GM12878 (cell line): ENCODE measurements at regions not wholly inside any gene's neighbourhood (a gene's known extent, or its start where the extent isn't known, plus 50 kb on each side); places are given as distances from the start of the nearest gene placed in this dataset.

Experiments used
- ATAC-seq: fragments of 200-7000 bp; cut with Tn5 transposase; 3 replicates; pipeline ENCODE4 v1.9.1; 2020; ENCODE audit warnings: mild to moderate bottlenecking, moderate library complexity
- BruUV-seq: library from RNA; stranded (reverse); fragments of 400-500 nt; replicated peaks from 2 replicates; lab custom pipeline; 2021; lab: Mats Ljungman, UMichigan
- CTCF ChIA-PET: fragments of 300-600 bp; sonication (Branson Sonifier 250); formaldehyde crosslinking; extraction: SDS; loops from one replicate; lab custom pipeline; 2021; ENCODE audit warnings: inconsistent platforms; lab: Yijun Ruan, JAX
- POLR2A ChIA-PET: fragments of 350-600 bp; formaldehyde crosslinking; extraction: SDS; loops from one replicate; lab custom pipeline; 2021; ENCODE audit warnings: inconsistent platforms; lab: Charles Lee
- RAD21 ChIA-PET: fragments of 300-600 bp; sonication (Branson Sonifier 250); formaldehyde crosslinking; loops from one replicate; lab custom pipeline; 2023; ENCODE audit warnings: antibody characterized with exemption; ENCODE audit not compliant: unreplicated experiment; lab: Charles Lee
- SMC1A ChIA-PET: fragments of 300-600 bp; sonication (Branson Sonifier 250); formaldehyde crosslinking; loops from one replicate; lab custom pipeline; 2023; ENCODE audit not compliant: unreplicated experiment, uncharacterized antibody; lab: Charles Lee
- DNase-seq: peaks from one replicate; pipeline ENCODE4 v3.0.0-alpha.2; 2011; ENCODE audit warnings: low read depth, low spot score
- FAIRE-seq: peaks from 3 replicates; lab custom pipeline; 2011; peaks lifted over from hg19 to GRCh38; lab: Jason Lieb, UNC
- H2AFZ ChIP-seq: 2 replicates; pipeline ENCODE4 v1.6.0; 2011; ENCODE audit warnings: low read depth, low read length, control low read depth; ENCODE audit not compliant: control insufficient read depth
- H3K27ac ChIP-seq: 2 replicates; pipeline ENCODE4 v1.5.1; 2011; ENCODE audit warnings: control low read depth; ENCODE audit not compliant: control insufficient read depth, insufficient read depth
- H3K27me3 ChIP-seq, 2 experiments: replicated peaks in 1 of 2; 2 replicates each; pipeline versions ENCODE4 v1.6.0 to v1.6.1; 2011; ENCODE audit warnings: low read length in 1 of 2; ENCODE audit not compliant: control insufficient read depth in 2 of 2, insufficient read depth in 2 of 2
- H3K36me3 ChIP-seq, 2 experiments: 2 replicates each; pipeline ENCODE4 v1.5.1; 2011; ENCODE audit warnings: low read length in 1 of 2; ENCODE audit not compliant: control insufficient read depth in 2 of 2, insufficient read depth in 2 of 2
- H3K4me1 ChIP-seq: 2 replicates; pipeline ENCODE4 v1.6.1; 2011; ENCODE audit warnings: mild to moderate bottlenecking, low read length, moderate library complexity, mixed read lengths; ENCODE audit not compliant: control insufficient read depth, insufficient read depth
- H3K4me2 ChIP-seq: 2 replicates; pipeline ENCODE4 v1.6.0; 2011; ENCODE audit warnings: control low read depth; ENCODE audit not compliant: control insufficient read depth, insufficient read depth
- H3K4me3 ChIP-seq: fragments of 200-600 bp; sonication (generic); 2 replicates; pipeline ENCODE4 v1.5.1; 2016
- H3K79me2 ChIP-seq: 2 replicates; pipeline ENCODE4 v1.6.0; 2011; ENCODE audit warnings: low read length; ENCODE audit not compliant: control insufficient read depth, insufficient read depth
- H3K9ac ChIP-seq: 2 replicates; pipeline ENCODE4 v1.8.0; 2011; ENCODE audit warnings: low read length, control low read depth, mixed read lengths; ENCODE audit not compliant: control insufficient read depth, insufficient read depth
- H3K9me3 ChIP-seq: replicated peaks from 3 replicates; pipeline ENCODE4 v1.5.1; 2011; ENCODE audit warnings: mild to moderate bottlenecking, low read length; ENCODE audit not compliant: control insufficient read depth, insufficient read depth
- H4K20me1 ChIP-seq: 2 replicates; pipeline ENCODE4 v1.6.0; 2011; ENCODE audit not compliant: control insufficient read depth, insufficient read depth
- ATF3 ChIP-seq: IDR thresholded peaks from 2 replicates; pipeline ENCODE4 v1.6.1; 2011; ENCODE audit warnings: low read depth, mild to moderate bottlenecking, low read length, moderate library complexity, borderline replicate concordance; ENCODE audit errors: extremely low read depth
- ATF7 ChIP-seq: fragments of 450-650 bp; IDR thresholded peaks from 2 replicates; pipeline ENCODE4 v1.6.1; 2016; ENCODE audit warnings: low read depth, mild to moderate bottlenecking
- CHD2 ChIP-seq: IDR thresholded peaks from 2 replicates; pipeline ENCODE4 v1.6.1; 2011; ENCODE audit warnings: low read depth, low read length, improper control_type of control experiment, borderline replicate concordance
- CHD4 ChIP-seq: fragments of 200-600 bp; sonication (generic); IDR thresholded peaks from 2 replicates; pipeline ENCODE4 v1.6.1; 2016; ENCODE audit warnings: mild to moderate bottlenecking
- FOS ChIP-seq: IDR thresholded peaks from 3 replicates; pipeline ENCODE4 v1.6.1; 2011; ENCODE audit warnings: borderline replicate concordance; ENCODE audit not compliant: insufficient read length; ENCODE audit errors: extremely low read depth
- HDAC2 ChIP-seq: fragments of 200-600 bp; sonication (generic); IDR thresholded peaks from 2 replicates; pipeline ENCODE4 v1.6.1; 2017
- IRF5 ChIP-seq: fragments of 450-650 bp; IDR thresholded peaks from 2 replicates; pipeline ENCODE4 v1.6.1; 2017; ENCODE audit warnings: borderline replicate concordance
- MEF2A ChIP-seq: IDR thresholded peaks from 2 replicates; pipeline ENCODE4 v1.6.1; 2011; ENCODE audit warnings: low read depth, mild to moderate bottlenecking, low read length, moderate library complexity; ENCODE audit not compliant: insufficient read depth
- PAX5 ChIP-seq: IDR thresholded peaks from 2 replicates; pipeline ENCODE4 v1.6.1; 2011; ENCODE audit warnings: low read depth, low read length, borderline replicate concordance
- PML ChIP-seq: IDR thresholded peaks from 2 replicates; pipeline ENCODE4 v1.6.1; 2012; ENCODE audit warnings: low read length, inconsistent platforms
- SREBF2 ChIP-seq: IDR thresholded peaks from 2 replicates; pipeline ENCODE4 v1.6.1; 2012; ENCODE audit warnings: mild to moderate bottlenecking, low read length
- TAF1 ChIP-seq: IDR thresholded peaks from 2 replicates; pipeline ENCODE4 v1.6.1; 2011; ENCODE audit warnings: mild to moderate bottlenecking, low read depth, low read length, borderline replicate concordance
- TCF12 ChIP-seq: IDR thresholded peaks from 2 replicates; pipeline ENCODE4 v1.6.1; 2011; ENCODE audit warnings: low read depth, mild to moderate bottlenecking, low read length
- TCF3 ChIP-seq: IDR thresholded peaks from 2 replicates; pipeline ENCODE4 v1.6.1; 2012; ENCODE audit warnings: low read depth, mild to moderate bottlenecking, low read length, borderline replicate concordance; ENCODE audit not compliant: insufficient read depth
- WGBS: methylation state at CpG from one replicate; pipeline ENCODE4 v1.1.6; 2016; ENCODE audit warnings: low lambda C conversion rate; ENCODE audit not compliant: insufficient replicate concordance, insufficient coverage; ENCODE audit errors: missing lambda C conversion rate; 5-methylcytosine and 5-hydroxymethylcytosine counted together
- in situ Hi-C: fragments of 300-500 bp; cut with MboI; formaldehyde crosslinking; loops from 9 replicates; pipeline ENCODE4 v1.14.3; 2018; ENCODE audit warnings: mixed read lengths
- intact Hi-C: fragments of 100-400 bp; cut with micrococcal nuclease; formaldehyde crosslinking; loops from one replicate; pipeline ENCODE4 v1.14.2; 2022; ENCODE audit not compliant: unreplicated experiment
- TF ChIP-seq, protein P1 (sequence below): IDR thresholded peaks from 2 replicates; pipeline ENCODE4 v1.6.1; 2012; ENCODE audit warnings: improper control_type of control experiment, low read depth, low read length; ENCODE audit not compliant: insufficient replicate concordance
- TF ChIP-seq, protein P2 (sequence below): fragments of 450-650 bp; IDR thresholded peaks from 2 replicates; pipeline ENCODE4 v1.6.1; 2017; ENCODE audit warnings: mild to moderate bottlenecking, low read depth, inconsistent platforms; ENCODE audit not compliant: poor library complexity, severe bottlenecking

DNA sequence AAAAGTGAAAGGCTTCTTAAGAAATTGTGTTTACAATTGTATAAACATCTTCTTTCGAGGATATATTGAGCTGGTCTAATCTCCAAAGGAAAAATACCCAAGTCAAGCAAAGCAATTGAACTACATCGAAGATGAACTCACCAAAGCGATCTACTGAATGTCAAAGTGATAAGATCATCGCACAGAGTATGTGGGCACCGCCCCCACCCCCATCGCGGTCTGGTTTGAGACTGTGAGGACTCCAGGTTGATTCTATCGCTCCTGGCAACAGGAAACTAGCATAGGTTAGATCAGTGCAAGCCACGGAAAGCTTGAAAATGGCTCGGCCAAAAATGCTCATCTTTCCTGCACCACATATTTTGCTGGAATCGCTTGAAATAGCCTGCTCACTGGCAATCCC, 133.2 kb upstream of the RPS6KA2 start:
- Histone ChIP-seq H3K27ac (no peak overlapping the region), H3K9ac (no peak overlapping the region), H3K36me3 (no peaks in the 10 kb centered on the region), H3K9me3 (no peaks in the 10 kb centered on the region), H2AFZ (no peak overlapping the region), H3K79me2 (no peaks in the 10 kb centered on the region), H4K20me1 (no peaks in the 10 kb centered on the region), H3K4me2 (no peak overlapping the region), H3K27me3 (no peaks in the 10 kb centered on the region; a peak in 2 of 4 replicates), H3K4me1 (no peaks in the 10 kb centered on the region), H3K4me3 (no peak overlapping the region)
- intact Hi-C loops = no loop called here
- SMC1A ChIA-PET = no interaction called here
- RAD21 ChIA-PET = no interaction called here
- 51% methylated on average over 11 of the region's 11 CpGs for WGBS
- in situ Hi-C loops = no loop called here
- CTCF ChIA-PET = interaction anchor here (1.8 kb wide), 1 partner anchor 15 kb away, joined by 9 read pairs; no protein-coding TSS in a partner anchor
- POLR2A ChIA-PET = no interaction called here
- no peak for FAIRE-seq
- no peak for DNase-seq
- no peak for ATAC-seq
- BruUV-seq = no TSS peak
- TF ChIP-seq, protein P1, sequence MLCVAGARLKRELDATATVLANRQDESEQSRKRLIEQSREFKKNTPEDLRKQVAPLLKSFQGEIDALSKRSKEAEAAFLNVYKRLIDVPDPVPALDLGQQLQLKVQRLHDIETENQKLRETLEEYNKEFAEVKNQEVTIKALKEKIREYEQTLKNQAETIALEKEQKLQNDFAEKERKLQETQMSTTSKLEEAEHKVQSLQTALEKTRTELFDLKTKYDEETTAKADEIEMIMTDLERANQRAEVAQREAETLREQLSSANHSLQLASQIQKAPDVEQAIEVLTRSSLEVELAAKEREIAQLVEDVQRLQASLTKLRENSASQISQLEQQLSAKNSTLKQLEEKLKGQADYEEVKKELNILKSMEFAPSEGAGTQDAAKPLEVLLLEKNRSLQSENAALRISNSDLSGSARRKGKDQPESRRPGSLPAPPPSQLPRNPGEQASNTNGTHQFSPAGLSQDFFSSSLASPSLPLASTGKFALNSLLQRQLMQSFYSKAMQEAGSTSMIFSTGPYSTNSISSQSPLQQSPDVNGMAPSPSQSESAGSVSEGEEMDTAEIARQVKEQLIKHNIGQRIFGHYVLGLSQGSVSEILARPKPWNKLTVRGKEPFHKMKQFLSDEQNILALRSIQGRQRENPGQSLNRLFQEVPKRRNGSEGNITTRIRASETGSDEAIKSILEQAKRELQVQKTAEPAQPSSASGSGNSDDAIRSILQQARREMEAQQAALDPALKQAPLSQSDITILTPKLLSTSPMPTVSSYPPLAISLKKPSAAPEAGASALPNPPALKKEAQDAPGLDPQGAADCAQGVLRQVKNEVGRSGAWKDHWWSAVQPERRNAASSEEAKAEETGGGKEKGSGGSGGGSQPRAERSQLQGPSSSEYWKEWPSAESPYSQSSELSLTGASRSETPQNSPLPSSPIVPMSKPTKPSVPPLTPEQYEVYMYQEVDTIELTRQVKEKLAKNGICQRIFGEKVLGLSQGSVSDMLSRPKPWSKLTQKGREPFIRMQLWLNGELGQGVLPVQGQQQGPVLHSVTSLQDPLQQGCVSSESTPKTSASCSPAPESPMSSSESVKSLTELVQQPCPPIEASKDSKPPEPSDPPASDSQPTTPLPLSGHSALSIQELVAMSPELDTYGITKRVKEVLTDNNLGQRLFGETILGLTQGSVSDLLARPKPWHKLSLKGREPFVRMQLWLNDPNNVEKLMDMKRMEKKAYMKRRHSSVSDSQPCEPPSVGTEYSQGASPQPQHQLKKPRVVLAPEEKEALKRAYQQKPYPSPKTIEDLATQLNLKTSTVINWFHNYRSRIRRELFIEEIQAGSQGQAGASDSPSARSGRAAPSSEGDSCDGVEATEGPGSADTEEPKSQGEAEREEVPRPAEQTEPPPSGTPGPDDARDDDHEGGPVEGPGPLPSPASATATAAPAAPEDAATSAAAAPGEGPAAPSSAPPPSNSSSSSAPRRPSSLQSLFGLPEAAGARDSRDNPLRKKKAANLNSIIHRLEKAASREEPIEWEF = no peak
- no peak for TF ChIP-seq CHD2
- no peak for TF ChIP-seq PML
- no peak for TF ChIP-seq TCF12
- TF ChIP-seq, protein P2, sequence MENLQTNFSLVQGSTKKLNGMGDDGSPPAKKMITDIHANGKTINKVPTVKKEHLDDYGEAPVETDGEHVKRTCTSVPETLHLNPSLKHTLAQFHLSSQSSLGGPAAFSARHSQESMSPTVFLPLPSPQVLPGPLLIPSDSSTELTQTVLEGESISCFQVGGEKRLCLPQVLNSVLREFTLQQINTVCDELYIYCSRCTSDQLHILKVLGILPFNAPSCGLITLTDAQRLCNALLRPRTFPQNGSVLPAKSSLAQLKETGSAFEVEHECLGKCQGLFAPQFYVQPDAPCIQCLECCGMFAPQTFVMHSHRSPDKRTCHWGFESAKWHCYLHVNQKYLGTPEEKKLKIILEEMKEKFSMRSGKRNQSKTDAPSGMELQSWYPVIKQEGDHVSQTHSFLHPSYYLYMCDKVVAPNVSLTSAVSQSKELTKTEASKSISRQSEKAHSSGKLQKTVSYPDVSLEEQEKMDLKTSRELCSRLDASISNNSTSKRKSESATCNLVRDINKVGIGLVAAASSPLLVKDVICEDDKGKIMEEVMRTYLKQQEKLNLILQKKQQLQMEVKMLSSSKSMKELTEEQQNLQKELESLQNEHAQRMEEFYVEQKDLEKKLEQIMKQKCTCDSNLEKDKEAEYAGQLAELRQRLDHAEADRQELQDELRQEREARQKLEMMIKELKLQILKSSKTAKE = no peak
- no peak for TF ChIP-seq TCF3
- TF ChIP-seq ATF7 = no peak
- no peak for TF ChIP-seq PAX5
- TF ChIP-seq FOS = no peak
- no peak for TF ChIP-seq ATF3
- no peak for TF ChIP-seq TAF1
- no peak for TF ChIP-seq CHD4
- no peak for TF ChIP-seq HDAC2
- TF ChIP-seq MEF2A = no peak
- TF ChIP-seq IRF5 = no peak
- no peak for TF ChIP-seq SREBF2
